OCI-LY7 (cell line): ENCODE measurements at regions not wholly inside any gene's neighbourhood (a gene's known extent, or its start where the extent isn't known, plus 50 kb on each side); places are given as distances from the start of the nearest gene placed in this dataset.

ENCODE experiments used
- CTCF ChIP-seq: fragments of 200-600 bp; sonication (generic); conservative IDR thresholded peaks from 2 replicates; pipeline ENCODE4 v1.5.1; 2014; ENCODE audit warnings: mild to moderate bottlenecking, antibody characterized with exemption, low read length, moderate library complexity, mixed read lengths
- EZH2phosphoT487 ChIP-seq: fragments of 200-600 bp; sonication (generic); IDR thresholded peaks from 2 replicates; pipeline ENCODE4 v1.6.1; 2018; ENCODE audit warnings: low read depth, borderline replicate concordance, mild to moderate bottlenecking, mixed run types, antibody characterized with exemption, low read length, moderate library complexity, mixed read lengths

GRCh38 chr7:49715486-49715885 lies 58.0 kb upstream of the VWC2 start:
- TF ChIP-seq EZH2phosphoT487 (no peak), CTCF (no peak)
